CD4-positive, CD25-positive, alpha-beta regulatory T cell (primary cell): ENCODE measurements at regions not wholly inside any gene's neighbourhood (a gene's known extent, or its start where the extent isn't known, plus 50 kb on each side); places are given as distances from the start of the nearest gene placed in this dataset.
A peak's percentile ranks its signal among the peaks of the same experiment; 100 is the strongest.
"Not testable (repeated sequence)": the region's sequence is repeated elsewhere in the genome, so short reads cannot be mapped to it uniquely, and the experiment has no call there.

ENCODE experiments used
- ATAC-seq, 2 donors: fragments of 150-1000 bp; cut with Tn5 transposase; one replicate each; pipeline ENCODE4 v1.10.0; 2021; ENCODE audit warnings: low read depth in 2 of 2, moderate number of reproducible peaks in 2 of 2, moderate library complexity in 1 of 2
- DNase-seq, 3 donors: peaks; one replicate each; pipeline versions ENCODE4 v3.0.0 to v3.0.0-alpha.2; 2012 to 2022; ENCODE audit warnings: mixed read lengths in 1 of 3
- H3K27ac ChIP-seq: one replicate; pipeline ENCODE4 v1.7.0; 2013; ENCODE audit warnings: mild to moderate bottlenecking, low read length; ENCODE audit not compliant: insufficient read depth, poor library complexity, severe bottlenecking
- H3K27me3 ChIP-seq: one replicate; pipeline ENCODE4 v1.7.0; 2013; ENCODE audit warnings: low read length; ENCODE audit not compliant: control insufficient read depth, insufficient read depth
- H3K36me3 ChIP-seq: one replicate; pipeline ENCODE4 v1.7.0; 2013; ENCODE audit warnings: mild to moderate bottlenecking, low read length, moderate library complexity; ENCODE audit not compliant: control insufficient read depth, insufficient read depth
- H3K4me1 ChIP-seq: 2 replicates; pipeline ENCODE4 v1.7.0; 2013; ENCODE audit warnings: mild to moderate bottlenecking, low read length; ENCODE audit not compliant: insufficient read depth, control insufficient read depth, poor library complexity, severe bottlenecking
- H3K4me3 ChIP-seq: one replicate; pipeline ENCODE4 v1.7.0; 2013; ENCODE audit warnings: low read depth, mild to moderate bottlenecking, low read length, moderate library complexity
- H3K9me3 ChIP-seq, 2 experiments: 1 replicate in 1 of 2; 2 replicates in 1 of 2; pipeline ENCODE4 v1.7.0; 2013; ENCODE audit warnings: low read length in 2 of 2, mild to moderate bottlenecking in 1 of 2, moderate library complexity in 1 of 2; ENCODE audit not compliant: control insufficient read depth in 2 of 2
- H3K27ac Mint-ChIP-seq, 3 donors: one replicate each; pipeline ENCODE4 v1.8.0; 2020 to 2022; ENCODE audit warnings: mild to moderate bottlenecking in 3 of 3, mixed read lengths in 3 of 3, moderate library complexity in 2 of 3
- H3K27me3 Mint-ChIP-seq: one replicate; pipeline ENCODE4 v1.8.0; 2022; ENCODE audit warnings: mild to moderate bottlenecking, mixed read lengths
- H3K36me3 Mint-ChIP-seq: one replicate; pipeline ENCODE4 v1.8.0; 2020; ENCODE audit warnings: mixed read lengths
- H3K4me1 Mint-ChIP-seq, 4 donors: one replicate each; pipeline ENCODE4 v1.8.0; 2020 to 2022; ENCODE audit warnings: mixed read lengths in 4 of 4, mild to moderate bottlenecking in 1 of 4
- H3K4me3 Mint-ChIP-seq, 4 donors: one replicate each; pipeline ENCODE4 v1.8.0; 2020 to 2022; ENCODE audit warnings: mild to moderate bottlenecking in 4 of 4, mixed read lengths in 4 of 4, moderate library complexity in 3 of 4
- H3K9me3 Mint-ChIP-seq, 7 donors: one replicate each; pipeline ENCODE4 v1.8.0; 2020 to 2022; ENCODE audit warnings: mixed read lengths in 7 of 7, mild to moderate bottlenecking in 3 of 7, moderate library complexity in 2 of 7

DNA sequence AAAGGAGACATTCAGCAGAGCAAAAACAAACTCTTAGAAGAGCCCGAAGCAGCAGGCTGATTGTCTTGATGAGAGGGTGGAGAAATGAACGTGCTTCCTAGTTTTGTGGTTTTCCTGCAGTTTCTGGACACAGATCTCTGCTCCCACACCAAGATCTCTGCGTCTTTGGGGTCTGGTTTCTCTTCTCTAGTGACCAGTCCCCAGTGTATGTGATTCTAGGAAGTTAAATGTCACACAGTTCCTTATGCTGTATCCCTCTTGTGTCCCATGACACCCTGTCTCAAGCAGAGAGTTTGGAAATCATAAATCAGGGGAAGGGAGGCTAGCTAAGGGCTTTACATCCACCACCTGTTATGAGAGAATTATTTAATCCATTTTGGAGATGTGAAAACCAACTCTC is 55.4 kb upstream of the KLF14 start:
- Histone ChIP-seq H3K4me1 (no peaks in the 10 kb centered on the region), H3K9me3 (no peaks in the 10 kb centered on the region), H3K27me3 (peaks cover 2% of the 10 kb centered on the region), H3K27ac (no peak overlapping the region), H3K36me3 (no peaks in the 10 kb centered on the region), H3K4me3 (no peak overlapping the region)
- peaks cover 0 to 1% (median 0%) of the 10 kb centered on the region in 7 donors for H3K9me3 Mint-ChIP-seq
- no peak overlapping the region for H3K27ac Mint-ChIP-seq
- DNase-seq: no peak
- no peak for ATAC-seq
- no peaks in the 10 kb centered on the region for H3K36me3 Mint-ChIP-seq
- H3K4me3 Mint-ChIP-seq: no peak overlapping the region
- peaks cover 42% of the 10 kb centered on the region for H3K27me3 Mint-ChIP-seq
- no peaks in the 10 kb centered on the region for H3K4me1 Mint-ChIP-seq

DNA sequence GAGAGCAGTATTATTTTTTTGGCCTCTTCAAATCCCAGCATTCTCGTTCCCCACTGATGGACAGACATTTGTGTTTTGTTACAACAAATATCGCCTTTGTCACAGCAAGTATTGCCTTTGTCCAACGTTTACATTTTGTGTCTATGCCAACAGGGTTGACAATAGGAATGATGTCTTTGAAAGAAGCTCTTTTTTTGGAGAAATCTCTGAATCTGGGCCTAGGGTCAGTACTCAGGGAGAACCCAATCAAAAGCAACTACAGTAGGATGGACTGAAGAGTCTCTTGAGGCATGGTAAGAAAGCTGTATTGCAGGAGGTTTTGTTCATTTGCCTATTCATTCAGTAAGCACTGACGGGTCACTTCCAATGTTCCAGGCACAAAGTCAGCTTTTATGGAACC is 57.7 kb upstream of the KLF14 start:
- no peak overlapping the region for H3K27ac ChIP-seq
- ATAC-seq (no peak), DNase-seq (no peak)
- Mint-ChIP-seq H3K4me3 (no peak overlapping the region), H3K9me3 (peaks cover 0 to 1% (median 0%) of the 10 kb centered on the region in 7 donors), H3K36me3 (no peaks in the 10 kb centered on the region), H3K27me3 (peaks cover 22% of the 10 kb centered on the region), H3K27ac (no peak overlapping the region), H3K4me1 (no peaks in the 10 kb centered on the region)
- no peaks in the 10 kb centered on the region for H3K9me3 ChIP-seq
- peaks cover under 1% of the 10 kb centered on the region for H3K27me3 ChIP-seq
- H3K36me3 ChIP-seq: no peaks in the 10 kb centered on the region
- no peak overlapping the region for H3K4me3 ChIP-seq
- no peaks in the 10 kb centered on the region for H3K4me1 ChIP-seq

DNA sequence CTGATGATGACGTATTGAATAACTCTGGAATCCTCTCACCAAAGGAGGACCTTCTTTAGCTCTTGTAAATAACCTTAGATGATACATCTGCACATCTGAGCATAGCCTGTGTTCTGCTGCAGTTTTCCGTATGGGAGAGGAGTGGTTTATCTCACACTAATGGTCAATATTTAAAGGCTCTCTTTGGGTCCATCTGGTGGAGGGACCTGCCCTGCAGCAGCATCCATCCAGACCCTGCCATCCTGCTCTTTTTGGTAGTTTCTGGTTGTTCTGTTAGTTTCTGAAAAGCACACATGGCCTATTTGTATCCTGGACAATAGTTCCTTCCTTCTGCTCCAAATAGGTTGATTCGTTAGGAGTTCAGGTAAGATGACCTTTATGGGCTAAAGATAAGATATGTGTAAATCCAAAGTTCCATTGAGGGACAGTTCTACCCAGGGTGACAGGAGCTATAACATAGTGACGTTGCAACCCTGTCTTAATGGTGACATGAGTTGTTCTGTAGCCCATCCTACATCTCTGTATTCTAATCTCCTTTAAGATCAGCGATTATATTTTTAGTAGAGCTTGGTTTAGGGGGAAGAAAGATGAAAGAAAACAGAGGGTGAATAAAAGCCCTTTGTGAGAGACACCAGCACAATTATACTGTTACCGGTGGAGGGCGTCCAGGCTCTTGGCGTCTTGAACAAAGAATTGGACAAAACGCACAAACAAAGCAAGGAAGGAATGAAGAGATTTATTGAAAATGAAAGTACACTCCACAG is 60.0 kb upstream of the KLF14 start:
- Histone ChIP-seq H3K27ac (no peak overlapping the region), H3K9me3 (no peaks in the 10 kb centered on the region), H3K4me3 (no peak overlapping the region), H3K36me3 (no peaks in the 10 kb centered on the region), H3K4me1 (no peaks in the 10 kb centered on the region), H3K27me3 (no peaks in the 10 kb centered on the region)
- Mint-ChIP-seq H3K4me3 (no peak overlapping the region), H3K36me3 (no peaks in the 10 kb centered on the region), H3K27ac (peak overlapping the region in 1 of 3 donors; percentile 72), H3K27me3 (peaks cover 23% of the 10 kb centered on the region), H3K4me1 (no peaks in the 10 kb centered on the region), H3K9me3 (peaks cover 0 to 3% (median 1%) of the 10 kb centered on the region in 7 donors)
- no peak for ATAC-seq
- DNase-seq: no peak

DNA sequence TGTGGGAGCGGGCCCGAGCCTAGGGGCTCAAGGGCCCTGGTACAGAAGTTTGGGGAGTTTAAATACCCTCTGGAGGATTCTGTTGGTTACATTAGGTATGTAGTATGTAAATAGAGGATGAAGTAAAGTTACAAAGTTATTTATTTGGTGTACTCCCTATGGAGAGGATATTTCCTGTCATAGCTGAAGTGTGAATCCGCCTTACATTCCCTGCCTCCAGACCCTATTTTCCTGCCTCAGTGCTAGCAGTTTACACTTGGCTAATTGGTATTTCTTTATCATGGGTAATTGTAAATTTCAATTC is 60.6 kb upstream of the KLF14 start:
- no peaks in the 10 kb centered on the region for H3K36me3 Mint-ChIP-seq
- ATAC-seq (no peak), DNase-seq (no peak)
- no peak overlapping the region for H3K4me3 ChIP-seq
- no peak overlapping the region for H3K4me3 Mint-ChIP-seq
- H3K9me3 Mint-ChIP-seq: peaks cover 0 to 4% (median 2%) of the 10 kb centered on the region in 7 donors
- H3K36me3 ChIP-seq: no peaks in the 10 kb centered on the region
- H3K4me1 Mint-ChIP-seq: no peaks in the 10 kb centered on the region
- H3K9me3 ChIP-seq: no peaks in the 10 kb centered on the region
- no peaks in the 10 kb centered on the region for H3K27me3 ChIP-seq
- H3K27ac ChIP-seq: no peak overlapping the region
- H3K27me3 Mint-ChIP-seq: peaks cover 28% of the 10 kb centered on the region
- H3K4me1 ChIP-seq: no peaks in the 10 kb centered on the region
- H3K27ac Mint-ChIP-seq: no peak overlapping the region

DNA sequence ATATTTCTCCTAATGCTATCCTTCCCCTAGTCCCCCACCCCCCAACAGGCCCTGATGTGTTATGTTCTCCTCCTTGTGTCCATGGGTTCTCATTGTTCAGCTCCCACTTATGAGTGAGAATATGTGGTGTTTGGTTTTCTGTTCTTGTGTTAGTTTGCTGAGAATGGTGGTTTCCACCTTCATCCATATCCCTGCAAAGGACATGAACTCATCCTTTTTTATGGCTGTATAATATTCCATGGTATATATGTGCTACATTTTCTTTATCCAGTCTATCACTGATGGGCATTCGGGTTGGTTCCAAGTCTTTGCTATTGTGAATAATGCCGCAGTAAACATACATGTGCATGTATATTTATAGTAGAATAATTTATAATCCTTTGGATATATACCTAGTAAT is 62.4 kb upstream of the KLF14 start:
- not testable (repeated sequence) for H3K9me3 ChIP-seq, H3K36me3 Mint-ChIP-seq, H3K27ac ChIP-seq, H3K9me3 Mint-ChIP-seq, H3K27me3 ChIP-seq, H3K4me3 ChIP-seq, DNase-seq, H3K27ac Mint-ChIP-seq, H3K4me3 Mint-ChIP-seq, ATAC-seq, H3K4me1 ChIP-seq, H3K36me3 ChIP-seq, H3K4me1 Mint-ChIP-seq
- H3K27me3 Mint-ChIP-seq: peaks cover 35% of the 10 kb centered on the region

DNA sequence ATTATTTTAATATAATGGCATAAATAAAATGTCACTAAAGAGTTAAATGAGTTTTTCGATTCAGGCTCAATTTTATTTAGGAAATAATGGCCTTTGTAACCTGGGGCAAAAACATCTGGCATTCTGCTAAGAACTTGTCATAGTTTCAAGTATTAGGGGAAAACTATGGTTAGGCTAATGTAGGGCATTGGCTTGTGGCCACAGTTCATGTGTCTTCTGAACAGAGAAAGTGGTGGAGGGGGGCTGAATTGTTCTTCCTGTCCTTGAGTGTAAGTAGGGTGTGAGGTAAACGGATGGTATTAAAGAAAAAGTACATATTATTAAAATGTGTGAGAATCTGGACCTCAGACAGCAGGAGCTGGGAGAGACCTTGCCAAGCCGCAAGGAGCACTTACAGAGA is 69.1 kb upstream of the KLF14 start:
- Histone ChIP-seq H3K4me3 (no peak overlapping the region), H3K27ac (no peak overlapping the region), H3K27me3 (peaks cover 11% of the 10 kb centered on the region), H3K9me3 (no peaks in the 10 kb centered on the region), H3K36me3 (no peaks in the 10 kb centered on the region), H3K4me1 (no peaks in the 10 kb centered on the region)
- no peak for DNase-seq
- Mint-ChIP-seq H3K27me3 (peaks cover 40% of the 10 kb centered on the region), H3K9me3 (peaks cover 0 to 3% (median 0%) of the 10 kb centered on the region in 7 donors), H3K4me1 (no peaks in the 10 kb centered on the region), H3K27ac (peak overlapping the region in 1 of 3 donors; percentile 54), H3K36me3 (no peaks in the 10 kb centered on the region), H3K4me3 (no peak overlapping the region)
- no peak for ATAC-seq

DNA sequence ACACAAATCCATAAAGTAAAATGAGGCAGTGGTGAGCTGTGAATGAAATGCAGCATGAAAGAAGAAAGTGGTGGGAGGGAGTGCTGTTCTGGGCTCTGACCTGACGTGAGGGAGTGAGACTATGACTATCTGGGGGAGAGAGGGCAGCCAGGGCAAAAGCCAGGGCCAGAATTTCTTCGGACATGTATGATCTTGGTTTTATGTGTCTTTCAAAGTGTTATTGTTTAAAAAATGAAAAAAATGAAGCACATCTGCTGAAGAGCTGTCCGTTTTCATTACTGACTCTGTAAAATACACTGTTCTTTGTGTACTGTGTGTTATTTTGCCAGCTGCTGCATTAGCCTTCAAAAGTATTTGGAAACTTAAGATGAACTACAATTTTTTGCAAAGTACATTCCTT is 70.2 kb upstream of the KLF14 start:
- Mint-ChIP-seq H3K27ac (no peak overlapping the region), H3K27me3 (peaks cover 39% of the 10 kb centered on the region), H3K9me3 (peaks cover 0 to 2% (median 0%) of the 10 kb centered on the region in 7 donors), H3K36me3 (no peaks in the 10 kb centered on the region), H3K4me1 (no peaks in the 10 kb centered on the region), H3K4me3 (no peak overlapping the region)
- ATAC-seq (no peak), DNase-seq (no peak)
- Histone ChIP-seq H3K4me3 (no peak overlapping the region), H3K4me1 (no peaks in the 10 kb centered on the region), H3K27ac (no peak overlapping the region), H3K36me3 (no peaks in the 10 kb centered on the region), H3K27me3 (peaks cover 11% of the 10 kb centered on the region), H3K9me3 (no peaks in the 10 kb centered on the region)

DNA sequence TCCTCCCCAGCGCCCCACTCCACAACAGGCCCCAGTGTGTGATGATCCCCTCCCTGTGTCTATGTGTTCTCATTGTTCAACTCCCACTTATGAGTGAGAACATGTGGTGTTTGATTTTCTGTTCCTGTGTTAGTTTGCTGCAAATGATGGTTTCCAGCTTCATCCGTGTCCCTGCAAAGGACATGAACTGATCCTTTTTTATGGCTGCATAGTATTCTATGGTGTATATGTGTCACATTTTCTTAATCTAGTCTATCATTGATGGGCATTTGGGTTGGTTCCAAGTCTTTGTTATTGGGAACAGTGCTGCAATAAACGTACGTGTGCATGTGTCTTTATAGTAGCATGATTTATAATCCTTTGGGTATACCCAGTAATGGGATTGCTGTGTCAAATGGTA is 78.8 kb upstream of the KLF14 start:
- not testable (repeated sequence) for ATAC-seq, DNase-seq, H3K4me3 Mint-ChIP-seq, H3K4me1 Mint-ChIP-seq, H3K4me1 ChIP-seq, H3K27me3 ChIP-seq, H3K9me3 ChIP-seq, H3K36me3 ChIP-seq, H3K36me3 Mint-ChIP-seq, H3K27ac ChIP-seq, H3K9me3 Mint-ChIP-seq, H3K4me3 ChIP-seq
- peaks cover 25% of the 10 kb centered on the region for H3K27me3 Mint-ChIP-seq
- H3K27ac Mint-ChIP-seq: peak overlapping the region in 1 of 3 donors; percentile 40
